Neural progenitor cell (in vitro differentiated cells): ENCODE measurements at regions not wholly inside any gene's neighbourhood (a gene's known extent, or its start where the extent isn't known, plus 50 kb on each side); places are given as distances from the start of the nearest gene placed in this dataset.
"Not testable (repeated sequence)": the region's sequence is repeated elsewhere in the genome, so short reads cannot be mapped to it uniquely, and the experiment has no call there.

ENCODE experiments used
- CTCF ChIP-seq: fragments of 200-600 bp; sonication (generic); IDR thresholded peaks from 2 replicates; pipeline ENCODE4 v1.5.1; 2017; ENCODE audit warnings: antibody characterized with exemption, mild to moderate bottlenecking
- EZH2 ChIP-seq: fragments of 200-600 bp; sonication (generic); IDR thresholded peaks from 2 replicates; pipeline ENCODE4 v1.6.1; 2017; ENCODE audit warnings: antibody characterized with exemption, mild to moderate bottlenecking, moderate library complexity
- EZH2phosphoT487 ChIP-seq: fragments of 200-600 bp; sonication (generic); IDR thresholded peaks from 2 replicates; pipeline ENCODE4 v1.6.1; 2017; ENCODE audit warnings: antibody characterized with exemption

GRCh38 chr6:27827477-27827876 lies 84.7 kb downstream of the OR2B2 start:
- TF ChIP-seq CTCF, EZH2, EZH2phosphoT487: not testable (repeated sequence)
